Tibial nerve (tissue), 3 donors: ENCODE measurements at regions not wholly inside any gene's neighbourhood (a gene's known extent, or its start where the extent isn't known, plus 50 kb on each side); places are given as distances from the start of the nearest gene placed in this dataset.

Source experiments
- CTCF ChIP-seq, 5 experiments: fragments of 200-600 bp in 3 of 5; fragments of 450-650 bp in 2 of 5; sonication (generic) in 3 of 5; IDR thresholded peaks; one replicate each; pipeline ENCODE4 v1.5.1; 2016 to 2019; ENCODE audit warnings: antibody characterized with exemption in 5 of 5, mild to moderate bottlenecking in 3 of 5, moderate library complexity in 2 of 5
- POLR2A ChIP-seq, 2 donors: fragments of 450-650 bp; IDR thresholded peaks; one replicate each; pipeline ENCODE4 v1.6.1; 2017; ENCODE audit warnings: antibody characterized with exemption in 2 of 2, mild to moderate bottlenecking in 2 of 2, moderate library complexity in 2 of 2

GRCh38 chr1:104825401-104825800, 1075.7 kb downstream of the AMY1C start:
- TF ChIP-seq CTCF (IDR thresholded peaks at IDR 0.05) = no peak
- no peak for TF ChIP-seq POLR2A (IDR thresholded peaks at IDR 0.05)
